ENCODE measurements at regions not wholly inside any gene's neighbourhood (a gene's known extent, or its start where the extent isn't known, plus 50 kb on each side); places are given as distances from the start of the nearest gene placed in this dataset.

DNA sequence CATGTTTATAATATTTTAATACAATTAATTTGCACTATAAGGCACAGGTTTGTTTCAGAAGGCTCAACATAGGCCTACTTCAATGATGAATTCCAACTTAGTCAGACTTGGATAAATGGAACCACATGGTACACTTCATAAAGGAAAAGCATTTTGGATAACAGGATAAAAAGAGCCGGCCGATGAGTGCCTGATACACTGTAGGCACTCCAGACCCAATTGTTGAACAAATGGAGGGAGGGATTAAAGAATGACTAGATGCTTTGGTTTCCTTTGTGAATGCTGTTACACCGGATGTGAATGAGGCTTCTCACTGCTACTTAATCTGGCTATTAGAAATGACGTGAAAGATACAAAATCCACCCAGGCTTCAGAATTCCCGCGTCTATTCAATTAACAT lies 104.1 kb upstream of the KCTD1 start:
- H3K4me1 ChIP-seq (replicated peaks), result no peaks in the 10 kb centered on the region
- WGBS, result 95% methylated on average over 6 of the region's 6 CpGs
- no peaks in the 10 kb centered on the region for H3K27me3 ChIP-seq (replicated peaks; ENCODE audit: insufficient read depth)
- no peak for TF ChIP-seq POLR2A (IDR thresholded peaks at IDR 0.05)
- TF ChIP-seq CTCF (IDR thresholded peaks at IDR 0.05), result no peak
- no peak for TF ChIP-seq POLR2AphosphoS5 (IDR thresholded peaks at IDR 0.05)
- DNase-seq (ENCODE audit: low spot score), result no peak
- no peaks in the 10 kb centered on the region for H3K36me3 ChIP-seq
- H3K9me3 ChIP-seq, result no peaks in the 10 kb centered on the region
- intact Hi-C loops (cut with DNase I), result loop anchor here (5.0 to 10.0 kb wide), 3 partner anchors 105 to 338 kb away; partner anchors contain the start of gene KCTD1
- H3K27ac ChIP-seq, result no peak overlapping the region
- H3K4me3 ChIP-seq, result no peak overlapping the region

- H3K36me3 ChIP-seq, result no peaks in the 10 kb centered on the region
- TF ChIP-seq POLR2A (IDR thresholded peaks at IDR 0.05), result no peak
These were observed 102.2 kb upstream of the KCTD1 start for GRCh38 chr18:26650310-26651268.

GRCh38 chr18:26649193-26649543 lies 100.8 kb upstream of the KCTD1 start:
- no peaks in the 10 kb centered on the region for H3K36me3 ChIP-seq
- no peak overlapping the region for H3K4me3 ChIP-seq
- no peaks in the 10 kb centered on the region for H3K4me1 ChIP-seq (replicated peaks)
- no peak for DNase-seq (ENCODE audit: low spot score)
- no peak for TF ChIP-seq CTCF (IDR thresholded peaks at IDR 0.05)
- 75% methylated on average over 6 of the region's 6 CpGs for WGBS
- H3K27me3 ChIP-seq (replicated peaks; ENCODE audit: insufficient read depth), result no peaks in the 10 kb centered on the region
- no peak overlapping the region for H3K27ac ChIP-seq
- intact Hi-C loops (cut with DNase I), result no loop called here
- no peaks in the 10 kb centered on the region for H3K9me3 ChIP-seq

More at GRCh38 chr18:26650310-26651268, 102.2 kb upstream of the KCTD1 start:
- no peak overlapping the region for H3K4me3 ChIP-seq
- no peak for DNase-seq (ENCODE audit: low spot score)
- peak overlapping the region; percentile 14 to 35 for H3K27ac ChIP-seq
- H3K9me3 ChIP-seq, result no peaks in the 10 kb centered on the region
- no peaks in the 10 kb centered on the region for H3K4me1 ChIP-seq (replicated peaks)
- 48% methylated on average over 6 of the region's 6 CpGs for WGBS
- intact Hi-C loops (cut with DNase I), result loop anchor here (5.0 to 10.0 kb wide), 3 partner anchors 103 to 336 kb away; partner anchors contain the start of gene KCTD1
- H3K27me3 ChIP-seq (replicated peaks; ENCODE audit: insufficient read depth), result no peaks in the 10 kb centered on the region

GRCh38 chr18:26648509-26649192 lies 100.3 kb upstream of the KCTD1 start:
- Histone ChIP-seq H3K27ac (no peak overlapping the region), H3K9me3 (no peaks in the 10 kb centered on the region), H3K4me1 (replicated peaks) (no peaks in the 10 kb centered on the region), H3K27me3 (replicated peaks; ENCODE audit: insufficient read depth) (no peaks in the 10 kb centered on the region), H3K4me3 (no peak overlapping the region), H3K36me3 (no peaks in the 10 kb centered on the region)
- DNase-seq (ENCODE audit: low spot score), result no peak
- 79% methylated on average over 6 of the region's 6 CpGs for WGBS
- intact Hi-C loops (cut with DNase I), result no loop called here
- TF ChIP-seq POLR2AphosphoS5 (IDR thresholded peaks at IDR 0.05), result no peak
- TF ChIP-seq POLR2A (IDR thresholded peaks at IDR 0.05), result no peak
- no peak for TF ChIP-seq CTCF (IDR thresholded peaks at IDR 0.05)

- Histone ChIP-seq H3K4me1 (replicated peaks) (no peaks in the 10 kb centered on the region), H3K9me3 (no peaks in the 10 kb centered on the region), H3K4me3 (no peak overlapping the region), H3K27me3 (replicated peaks; ENCODE audit: insufficient read depth) (no peaks in the 10 kb centered on the region), H3K27ac (no peak overlapping the region), H3K36me3 (no peaks in the 10 kb centered on the region)
- no peak for DNase-seq (ENCODE audit: low spot score)
- 77% methylated on average over 4 of the region's 4 CpGs for WGBS
- TF ChIP-seq POLR2AphosphoS5 (IDR thresholded peaks at IDR 0.05) (no peak), CTCF (IDR thresholded peaks at IDR 0.05) (no peak), POLR2A (IDR thresholded peaks at IDR 0.05) (no peak)
- intact Hi-C loops (cut with DNase I), result no loop called here
These were observed 98.5 kb upstream of the KCTD1 start for GRCh38 chr18:26646901-26647300.

Data from prostate gland (tissue), 2 donors.